Testis (tissue), 2 donors: ENCODE measurements at regions not wholly inside any gene's neighbourhood (a gene's known extent, or its start where the extent isn't known, plus 50 kb on each side); places are given as distances from the start of the nearest gene placed in this dataset.

Experiments
- DNase-seq: peaks from one replicate; pipeline ENCODE4 v3.0.0-alpha.2; 2019
- H3K27ac ChIP-seq, 2 donors: fragments of 200-600 bp; sonication (generic); one replicate each; pipeline ENCODE4 v1.5.1; 2019
- H3K27me3 ChIP-seq: fragments of 200-600 bp; sonication (generic); one replicate; pipeline ENCODE4 v1.5.1; 2019
- H3K36me3 ChIP-seq: fragments of 200-600 bp; sonication (generic); one replicate; pipeline ENCODE4 v1.5.1; 2017; ENCODE audit warnings: low read depth; ENCODE audit errors: missing control alignments
- H3K4me1 ChIP-seq: fragments of 200-600 bp; sonication (generic); one replicate; pipeline ENCODE4 v1.5.1; 2019
- H3K4me3 ChIP-seq, 2 donors: fragments of 200-600 bp; sonication (generic); one replicate each; pipeline ENCODE4 v1.5.1; 2017 to 2019
- H3K9me3 ChIP-seq: fragments of 200-600 bp; sonication (generic); one replicate; pipeline ENCODE4 v1.5.1; 2017
- CTCF ChIP-seq, 3 experiments: fragments of 450-650 bp in 2 of 3; fragments of 200-600 bp in 1 of 3; sonication (generic) in 1 of 3; IDR thresholded peaks; one replicate each; pipeline ENCODE4 v1.5.1; 2016 to 2019; ENCODE audit warnings: antibody characterized with exemption in 3 of 3, mild to moderate bottlenecking in 2 of 3, moderate library complexity in 1 of 3
- POLR2A ChIP-seq: fragments of 450-650 bp; IDR thresholded peaks from one replicate; pipeline ENCODE4 v1.6.1; 2017; ENCODE audit warnings: antibody characterized with exemption, mild to moderate bottlenecking, moderate library complexity
- WGBS, 2 donors: methylation state at CpG; one replicate each; pipeline ENCODE4 v1.1.5; 2018; 5-methylcytosine and 5-hydroxymethylcytosine counted together
- intact Hi-C: fragments of 100-400 bp; cut with DNase I; formaldehyde crosslinking; loops from one replicate; pipeline ENCODE4 v1.15.1; 2023; ENCODE audit warnings: low total_unique reads

- DNase-seq = no peak
- intact Hi-C loops = no loop called here
- Histone ChIP-seq H3K27ac (peak overlapping the region in 1 of 2 donors; percentile 50), H3K27me3 (no peaks in the 10 kb centered on the region), H3K36me3 (no peaks in the 10 kb centered on the region), H3K4me3 (no peak overlapping the region), H3K4me1 (peaks cover 29% of the 10 kb centered on the region), H3K9me3 (no peaks in the 10 kb centered on the region)
- 83 to 90% methylated on average over 7 of the region's 7 CpGs for WGBS, 2 donors
- TF ChIP-seq POLR2A = no peak
- no peak for TF ChIP-seq CTCF (IDR thresholded peaks at IDR 0.05)
These were observed 50.3 kb upstream of the EPB41L1 start for GRCh38 chr20:36104244-36104643.
